Common myeloid progenitor, CD34-positive (primary cell): ENCODE measurements at regions not wholly inside any gene's neighbourhood (a gene's known extent, or its start where the extent isn't known, plus 50 kb on each side); places are given as distances from the start of the nearest gene placed in this dataset.

Source experiments
- CTCF ChIA-PET: fragments of 350-600 bp; sonication (Branson Sonifier 250); formaldehyde crosslinking; loops from one replicate; lab custom pipeline; 2021; ENCODE audit warnings: antibody characterized with exemption; lab: Charles Lee
- POLR2A ChIA-PET: fragments of 350-600 bp; sonication (Branson Sonifier 250); formaldehyde crosslinking; loops from one replicate; lab custom pipeline; 2021; ENCODE audit warnings: antibody characterized with exemption; lab: Charles Lee
- DNase-seq, 3 donors: peaks; one replicate each; pipeline versions ENCODE4 v3.0.0 to v3.0.0-alpha.2; 2013
- H3K27ac ChIP-seq, 2 experiments: 1 replicate in 1 of 2; 2 replicates in 1 of 2; pipeline ENCODE4 v1.7.0; 2013; ENCODE audit warnings: inconsistent platforms in 2 of 2, low read length in 2 of 2, mild to moderate bottlenecking in 2 of 2, low read depth in 1 of 2, moderate library complexity in 1 of 2; ENCODE audit not compliant: severe bottlenecking in 2 of 2, insufficient read depth in 1 of 2, poor library complexity in 1 of 2
- H3K27me3 ChIP-seq, 5 experiments: replicated peaks in 2 of 5; 1 replicate in 3 of 5; 2 replicates in 2 of 5; pipeline versions ENCODE4 v1.6.1 to v1.7.0; 2013; ENCODE audit warnings: low read length in 4 of 5, mild to moderate bottlenecking in 2 of 5, moderate library complexity in 2 of 5, inconsistent platforms in 1 of 5; ENCODE audit not compliant: insufficient read depth in 5 of 5, control insufficient read depth in 4 of 5
- H3K36me3 ChIP-seq, 4 experiments: 1 replicate in 2 of 4; 2 replicates in 2 of 4; pipeline versions ENCODE4 v1.6.1 to v1.7.0; 2013; ENCODE audit warnings: low read length in 3 of 4, control low read depth in 1 of 4, mild to moderate bottlenecking in 1 of 4; ENCODE audit not compliant: control insufficient read depth in 4 of 4, insufficient read depth in 4 of 4
- H3K4me1 ChIP-seq, 4 experiments: 1 replicate in 3 of 4; 2 replicates in 1 of 4; pipeline versions ENCODE4 v1.6.1 to v1.7.1; 2013; ENCODE audit warnings: low read length in 3 of 4, mild to moderate bottlenecking in 3 of 4, control low read depth in 1 of 4, inconsistent platforms in 1 of 4, moderate library complexity in 1 of 4; ENCODE audit not compliant: control insufficient read depth in 4 of 4, insufficient read depth in 4 of 4; ENCODE audit errors: control extremely low read depth in 1 of 4
- H3K4me3 ChIP-seq, 7 experiments: 1 replicate in 4 of 7; 2 replicates in 3 of 7; pipeline versions ENCODE4 v1.5.1 to v1.7.0; 2013; ENCODE audit warnings: mild to moderate bottlenecking in 7 of 7, low read length in 6 of 7, moderate library complexity in 6 of 7, inconsistent platforms in 2 of 7, low read depth in 2 of 7, control low read depth in 1 of 7; ENCODE audit not compliant: insufficient read depth in 4 of 7, control insufficient read depth in 1 of 7; ENCODE audit errors: extremely low read depth in 1 of 7
- H3K9me3 ChIP-seq, 5 experiments: 1 replicate in 4 of 5; 2 replicates in 1 of 5; pipeline versions ENCODE4 v1.6.1 to v1.7.1; 2013; ENCODE audit warnings: low read length in 4 of 5, mild to moderate bottlenecking in 2 of 5, inconsistent platforms in 1 of 5, low read depth in 1 of 5, moderate library complexity in 1 of 5; ENCODE audit not compliant: control insufficient read depth in 4 of 5, insufficient read depth in 2 of 5; ENCODE audit errors: control extremely low read depth in 1 of 5
- WGBS: methylation state at CpG from one replicate; pipeline ENCODE4 v1.1.5; 2013; ENCODE audit not compliant: insufficient coverage; 5-methylcytosine and 5-hydroxymethylcytosine counted together

- Histone ChIP-seq H3K27ac (no peak overlapping the region), H3K4me3 (no peak overlapping the region), H3K27me3 (no peaks in the 10 kb centered on the region), H3K4me1 (peaks cover 0 to 13% (median 6%) of the 10 kb centered on the region in 4 experiments), H3K36me3 (no peaks in the 10 kb centered on the region), H3K9me3 (no peaks in the 10 kb centered on the region)
- CTCF ChIA-PET, result interaction anchor here (1.4 kb wide), 1 partner anchor 36 kb away, joined by 4 read pairs; no protein-coding TSS in a partner anchor
- 78% methylated on average over 5 of the region's 8 CpGs for WGBS
- POLR2A ChIA-PET, result no interaction called here
- no peak for DNase-seq
These were observed 118.8 kb downstream of the C16orf95 start for GRCh38 chr16:87198328-87198832.

GRCh38 chr16:87198881-87199280 is 118.3 kb downstream of the C16orf95 start:
- no peaks in the 10 kb centered on the region for H3K36me3 ChIP-seq
- H3K9me3 ChIP-seq, result no peaks in the 10 kb centered on the region
- no peak overlapping the region for H3K27ac ChIP-seq
- H3K4me1 ChIP-seq, result peaks cover 0 to 13% (median 6%) of the 10 kb centered on the region in 4 experiments
- H3K4me3 ChIP-seq, result no peak overlapping the region
- DNase-seq, result no peak
- ChIA-PET CTCF (no interaction called here), POLR2A (no interaction called here)
- H3K27me3 ChIP-seq, result no peaks in the 10 kb centered on the region
- WGBS, result 97% methylated on average over 5 of the region's 8 CpGs

- Histone ChIP-seq H3K36me3 (no peaks in the 10 kb centered on the region), H3K4me1 (peaks cover 0 to 13% (median 6%) of the 10 kb centered on the region in 4 experiments), H3K4me3 (no peak overlapping the region), H3K9me3 (no peaks in the 10 kb centered on the region), H3K27me3 (no peaks in the 10 kb centered on the region), H3K27ac (no peak overlapping the region)
- WGBS, result 91% methylated on average over 3 of the region's 3 CpGs
- ChIA-PET POLR2A (no interaction called here), CTCF (interaction anchor here (1.3 to 5.0 kb wide), 3 partner anchors 8 to 79 kb away, joined by 3 to 55 read pairs (median 21); no protein-coding TSS in a partner anchor)
- no peak for DNase-seq
These were observed 117.8 kb downstream of the C16orf95 start for GRCh38 chr16:87199379-87199778.

GRCh38 chr16:87199901-87200300 is 117.3 kb downstream of the C16orf95 start:
- 78% methylated on average over 7 of the region's 7 CpGs for WGBS
- Histone ChIP-seq H3K4me3 (no peak overlapping the region), H3K27me3 (no peaks in the 10 kb centered on the region), H3K9me3 (no peaks in the 10 kb centered on the region), H3K36me3 (no peaks in the 10 kb centered on the region), H3K4me1 (peaks cover 0 to 12% (median 6%) of the 10 kb centered on the region in 4 experiments), H3K27ac (no peak overlapping the region)
- DNase-seq, result no peak
- CTCF ChIA-PET, result interaction anchor here (1.3 to 5.0 kb wide), 3 partner anchors 8 to 78 kb away, joined by 3 to 55 read pairs (median 21); no protein-coding TSS in a partner anchor
- POLR2A ChIA-PET, result no interaction called here

- 100% methylated on average over 1 of the region's 3 CpGs for WGBS
- H3K36me3 ChIP-seq, result no peaks in the 10 kb centered on the region
- H3K4me1 ChIP-seq, result peaks cover 0 to 12% (median 6%) of the 10 kb centered on the region in 4 experiments
- no peak overlapping the region for H3K27ac ChIP-seq
- DNase-seq, result no peak
- ChIA-PET POLR2A (no interaction called here), CTCF (interaction anchor here (0.7 to 5.0 kb wide), 5 partner anchors 9 to 138 kb away, joined by 3 to 55 read pairs (median 13); no protein-coding TSS in a partner anchor)
- H3K27me3 ChIP-seq, result no peaks in the 10 kb centered on the region
- no peak overlapping the region for H3K4me3 ChIP-seq
- H3K9me3 ChIP-seq, result no peaks in the 10 kb centered on the region
These were observed 116.6 kb downstream of the C16orf95 start for GRCh38 chr16:87200637-87201036.

- Histone ChIP-seq H3K4me3 (no peak overlapping the region), H3K27me3 (no peaks in the 10 kb centered on the region), H3K27ac (no peak overlapping the region), H3K9me3 (no peaks in the 10 kb centered on the region), H3K36me3 (no peaks in the 10 kb centered on the region), H3K4me1 (peaks cover 0 to 9% (median 6%) of the 10 kb centered on the region in 4 experiments)
- CTCF ChIA-PET, result interaction anchor here (0.7 to 5.0 kb wide), 6 partner anchors 12 to 139 kb away, joined by 3 to 55 read pairs (median 8); no protein-coding TSS in a partner anchor
- 96% methylated on average over 3 of the region's 5 CpGs for WGBS
- DNase-seq, result no peak
- POLR2A ChIA-PET, result interaction anchor here (0.7 kb wide), 1 partner anchor 383 kb away, joined by 5 read pairs; no protein-coding TSS in a partner anchor
These were observed 116.1 kb downstream of the C16orf95 start for GRCh38 chr16:87201052-87201451.

GRCh38 chr16:87201790-87202189 is 115.4 kb downstream of the C16orf95 start:
- POLR2A ChIA-PET, result interaction anchor here (0.7 kb wide), 1 partner anchor 384 kb away, joined by 5 read pairs; no protein-coding TSS in a partner anchor
- WGBS, result 100% methylated on average over 1 of the region's 2 CpGs
- Histone ChIP-seq H3K36me3 (no peaks in the 10 kb centered on the region), H3K27ac (no peak overlapping the region), H3K27me3 (no peaks in the 10 kb centered on the region), H3K4me3 (no peak overlapping the region), H3K9me3 (no peaks in the 10 kb centered on the region), H3K4me1 (peaks cover 0 to 4% (median 1%) of the 10 kb centered on the region in 4 experiments)
- CTCF ChIA-PET, result interaction anchor here (1.0 to 5.0 kb wide), 6 partner anchors 11 to 76 kb away, joined by 3 to 55 read pairs (median 8); no protein-coding TSS in a partner anchor
- no peak for DNase-seq
